ENCODE measurements at regions not wholly inside any gene's neighbourhood (a gene's known extent, or its start where the extent isn't known, plus 50 kb on each side); places are given as distances from the start of the nearest gene placed in this dataset.

DNA sequence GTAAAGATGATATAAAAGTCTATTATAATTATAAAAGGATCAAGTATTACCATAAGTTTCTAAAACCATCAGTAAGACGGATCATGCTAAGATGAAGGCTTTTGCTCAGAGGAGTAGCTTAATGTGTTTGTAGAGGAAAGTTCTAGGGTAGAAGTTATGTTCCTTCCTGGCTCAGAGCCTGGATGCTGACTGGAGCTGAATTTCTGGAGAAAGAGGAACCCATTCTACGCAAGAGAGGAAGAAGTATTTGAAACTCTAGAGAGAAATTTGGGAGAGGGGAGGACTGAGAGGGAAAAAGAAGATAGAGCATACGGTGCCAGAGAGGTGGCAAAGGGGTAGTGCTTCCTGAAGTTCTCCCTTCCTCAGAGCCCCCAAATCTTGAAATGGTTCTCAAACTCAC is 51.4 kb upstream of the SGCG start:
- no peaks in the 10 kb centered on the region for H3K27me3 ChIP-seq (ENCODE audit: insufficient read depth, low read length)
- H3K56ac ChIP-seq (ENCODE audit: insufficient read length, low read depth, low read length) = no peak overlapping the region
- no peak overlapping the region for H3K4me2 ChIP-seq (ENCODE audit: insufficient read depth, insufficient read length, low read length)
- no peak overlapping the region for H3K4ac ChIP-seq (ENCODE audit: low read depth, low read length)
- no peak overlapping the region for H3K23ac ChIP-seq (ENCODE audit: insufficient read length, low read depth, low read length)
- no peak overlapping the region for H3K27ac ChIP-seq (ENCODE audit: insufficient read length, low read depth, low read length)
- H3K27me3 Mint-ChIP-seq (ENCODE audit: low read depth) = no peaks in the 10 kb centered on the region
- no peak overlapping the region for H3K4me3 Mint-ChIP-seq
- H3K4me1 Mint-ChIP-seq = no peaks in the 10 kb centered on the region
- no peaks in the 10 kb centered on the region for H3K4me1 ChIP-seq (ENCODE audit: insufficient read depth, low read length)
- no peak overlapping the region for H4K91ac ChIP-seq (ENCODE audit: insufficient read length, low read depth, low read length)
- no peaks in the 10 kb centered on the region for H4K20me1 ChIP-seq (ENCODE audit: control insufficient read depth, insufficient read depth, insufficient read length)
- no peaks in the 10 kb centered on the region for H3K23me2 ChIP-seq (ENCODE audit: insufficient read length, low read depth, low read length, poor library complexity, severe bottlenecking)
- TF ChIP-seq, protein P1, sequence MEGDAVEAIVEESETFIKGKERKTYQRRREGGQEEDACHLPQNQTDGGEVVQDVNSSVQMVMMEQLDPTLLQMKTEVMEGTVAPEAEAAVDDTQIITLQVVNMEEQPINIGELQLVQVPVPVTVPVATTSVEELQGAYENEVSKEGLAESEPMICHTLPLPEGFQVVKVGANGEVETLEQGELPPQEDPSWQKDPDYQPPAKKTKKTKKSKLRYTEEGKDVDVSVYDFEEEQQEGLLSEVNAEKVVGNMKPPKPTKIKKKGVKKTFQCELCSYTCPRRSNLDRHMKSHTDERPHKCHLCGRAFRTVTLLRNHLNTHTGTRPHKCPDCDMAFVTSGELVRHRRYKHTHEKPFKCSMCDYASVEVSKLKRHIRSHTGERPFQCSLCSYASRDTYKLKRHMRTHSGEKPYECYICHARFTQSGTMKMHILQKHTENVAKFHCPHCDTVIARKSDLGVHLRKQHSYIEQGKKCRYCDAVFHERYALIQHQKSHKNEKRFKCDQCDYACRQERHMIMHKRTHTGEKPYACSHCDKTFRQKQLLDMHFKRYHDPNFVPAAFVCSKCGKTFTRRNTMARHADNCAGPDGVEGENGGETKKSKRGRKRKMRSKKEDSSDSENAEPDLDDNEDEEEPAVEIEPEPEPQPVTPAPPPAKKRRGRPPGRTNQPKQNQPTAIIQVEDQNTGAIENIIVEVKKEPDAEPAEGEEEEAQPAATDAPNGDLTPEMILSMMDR (conservative IDR thresholded peaks at IDR 0.05) = no peak
- no peak overlapping the region for H3K18ac ChIP-seq (ENCODE audit: insufficient read length, low read depth, low read length)
- H2BK120ac ChIP-seq (ENCODE audit: low read depth, low read length, poor library complexity, severe bottlenecking) = no peak overlapping the region
- H2AK5ac ChIP-seq (ENCODE audit: insufficient read length, low read length) = no peak overlapping the region
- H3K9ac ChIP-seq (ENCODE audit: extremely low read depth, insufficient read length, low read length) = no peak overlapping the region
- DNase-seq = no peak
- H3K79me2 ChIP-seq (ENCODE audit: insufficient read depth, low read length) = no peaks in the 10 kb centered on the region
- no peaks in the 10 kb centered on the region for H3K9me3 ChIP-seq (ENCODE audit: control insufficient read depth, low read depth, low read length)
- H3K14ac ChIP-seq (ENCODE audit: insufficient read depth, low read length) = no peak overlapping the region
- no peaks in the 10 kb centered on the region for H3K36me3 Mint-ChIP-seq (ENCODE audit: insufficient read depth in 1 of 3, low read depth in 3 of 3)
- no peak overlapping the region for H2BK20ac ChIP-seq (ENCODE audit: low read depth, low read length, poor library complexity, severe bottlenecking)
- no peak overlapping the region for H3K27ac Mint-ChIP-seq
- no peak overlapping the region for H4K8ac ChIP-seq (replicated peaks; ENCODE audit: insufficient read length, low read depth, low read length)
- no peak overlapping the region for H2AFZ ChIP-seq (ENCODE audit: low read length)
- H2BK12ac ChIP-seq (ENCODE audit: insufficient read length, low read depth, low read length) = no peak overlapping the region
- no peaks in the 10 kb centered on the region for H3K79me1 ChIP-seq (ENCODE audit: insufficient read depth, low read depth, low read length, poor library complexity, severe bottlenecking)
- no peak overlapping the region for H2BK5ac ChIP-seq (ENCODE audit: insufficient read length, low read length)
- no CpG with 5 or more reads among the region's 3 CpGs for WGBS (ENCODE audit: extremely low coverage, insufficient read length, low lambda C conversion rate)
- no peaks in the 10 kb centered on the region for H3K9me3 Mint-ChIP-seq
- no peak overlapping the region for H3T11ph ChIP-seq (ENCODE audit: low read length)
- H2BK15ac ChIP-seq (ENCODE audit: low read depth, low read length) = no peak overlapping the region
- H4K5ac ChIP-seq (ENCODE audit: insufficient read length, low read depth, low read length) = no peak overlapping the region
